ENCODE measurements at regions not wholly inside any gene's neighbourhood (a gene's known extent, or its start where the extent isn't known, plus 50 kb on each side); places are given as distances from the start of the nearest gene placed in this dataset.

- TF ChIP-seq CTCF (IDR thresholded peaks at IDR 0.05), result no peak
- no peak for TF ChIP-seq POLR2A (IDR thresholded peaks at IDR 0.05)
- no peak for TF ChIP-seq POLR2AphosphoS5 (IDR thresholded peaks at IDR 0.05; ENCODE audit: insufficient read depth in 1 of 2, low read depth in 1 of 2)
These were observed 83.9 kb upstream of the CPEB2 start for GRCh38 chr4:14918336-14918735.

All from vagina (tissue), 2 donors.